ENCODE measurements at regions not wholly inside any gene's neighbourhood (a gene's known extent, or its start where the extent isn't known, plus 50 kb on each side); places are given as distances from the start of the nearest gene placed in this dataset.

DNA sequence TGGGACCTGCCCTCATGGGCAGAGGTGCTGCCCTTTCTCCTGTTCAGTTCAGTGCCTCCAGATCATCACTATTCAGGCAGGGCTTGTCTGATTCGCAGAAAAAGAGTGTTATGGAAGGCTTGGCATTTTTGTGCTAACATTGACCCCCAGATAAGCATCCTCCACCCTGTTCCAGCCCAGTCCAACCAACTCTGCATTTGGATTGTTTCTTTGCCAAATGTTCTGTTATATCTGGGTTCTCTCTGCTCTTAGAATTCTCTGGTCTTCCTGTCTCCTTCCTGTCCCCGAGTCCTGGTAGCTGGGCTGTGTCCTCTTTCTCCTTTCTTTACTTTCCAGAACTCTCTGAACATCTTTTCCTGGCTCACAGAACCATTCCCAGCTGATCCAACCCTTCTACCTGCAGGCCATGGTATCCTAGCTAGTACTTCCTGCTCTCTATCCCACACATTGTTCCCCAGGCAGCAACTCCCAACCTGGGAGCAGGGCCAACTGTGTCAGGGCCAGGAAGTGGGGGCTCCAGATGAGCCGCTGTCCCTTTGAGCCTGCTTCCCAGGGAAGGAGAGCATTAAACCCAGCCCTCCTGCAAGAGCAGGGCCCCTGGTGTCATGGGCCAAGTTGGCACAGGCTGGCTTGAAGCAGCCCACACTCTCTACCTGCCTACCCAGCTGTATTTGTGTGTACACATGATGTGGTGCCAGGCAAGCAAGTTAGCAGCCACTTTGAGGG lies 280.7 kb upstream of the CADM1 start:
- TF ChIP-seq BACH2 (CRISPR knock-in tag; IDR thresholded peaks at IDR 0.05; ENCODE audit: borderline replicate concordance) (no peak), ISL1 (CRISPR knock-in tag; IDR thresholded peaks at IDR 0.05) (no peak), RARB (CRISPR knock-in tag; IDR thresholded peaks at IDR 0.05) (no peak), ZFP30 (CRISPR knock-in tag; IDR thresholded peaks at IDR 0.05) (no peak), ARNTL (CRISPR knock-in tag; IDR thresholded peaks at IDR 0.05; ENCODE audit: borderline replicate concordance, low read depth) (no peak), ZNF565 (CRISPR knock-in tag; conservative IDR thresholded peaks at IDR 0.05; ENCODE audit: low read depth) (no peak), CSRNP3 (CRISPR knock-in tag; IDR thresholded peaks at IDR 0.05) (no peak)
- TF ChIP-seq, protein P1, sequence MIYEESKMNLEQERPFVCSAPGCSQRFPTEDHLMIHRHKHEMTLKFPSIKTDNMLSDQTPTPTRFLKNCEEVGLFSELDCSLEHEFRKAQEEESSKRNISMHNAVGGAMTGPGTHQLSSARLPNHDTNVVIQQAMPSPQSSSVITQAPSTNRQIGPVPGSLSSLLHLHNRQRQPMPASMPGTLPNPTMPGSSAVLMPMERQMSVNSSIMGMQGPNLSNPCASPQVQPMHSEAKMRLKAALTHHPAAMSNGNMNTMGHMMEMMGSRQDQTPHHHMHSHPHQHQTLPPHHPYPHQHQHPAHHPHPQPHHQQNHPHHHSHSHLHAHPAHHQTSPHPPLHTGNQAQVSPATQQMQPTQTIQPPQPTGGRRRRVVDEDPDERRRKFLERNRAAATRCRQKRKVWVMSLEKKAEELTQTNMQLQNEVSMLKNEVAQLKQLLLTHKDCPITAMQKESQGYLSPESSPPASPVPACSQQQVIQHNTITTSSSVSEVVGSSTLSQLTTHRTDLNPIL (CRISPR knock-in tag; IDR thresholded peaks at IDR 0.05; ENCODE audit: low read depth): no peak
